ENCODE measurements at regions not wholly inside any gene's neighbourhood (a gene's known extent, or its start where the extent isn't known, plus 50 kb on each side); places are given as distances from the start of the nearest gene placed in this dataset.

GRCh38 chr19:32294871-32295438 is 50.5 kb upstream of the ZNF507 start:
- Histone ChIP-seq H3K4me1 (ENCODE audit: control insufficient read depth, insufficient read depth, low read length) (no peaks in the 10 kb centered on the region), H4K91ac (ENCODE audit: insufficient read depth, low read depth, low read length) (no peak overlapping the region), H3K56ac (ENCODE audit: extremely low read depth, insufficient read depth, low read length) (no peak overlapping the region), H3K18ac (ENCODE audit: low read depth, low read length) (no peak overlapping the region), H2BK15ac (ENCODE audit: low read depth, low read length) (no peak overlapping the region), H2AFZ (replicated peaks; ENCODE audit: low read length, poor library complexity) (no peak overlapping the region), H3K27ac (ENCODE audit: insufficient read depth, low read length) (no peak overlapping the region), H2AK9ac (replicated peaks; ENCODE audit: low read depth, low read length, poor library complexity) (no peak overlapping the region), H3K14ac (replicated peaks; ENCODE audit: low read depth, low read length) (no peak overlapping the region), H2BK120ac (ENCODE audit: low read depth, low read length) (no peak overlapping the region), H3K9me1 (ENCODE audit: insufficient read depth, low read length) (no peaks in the 10 kb centered on the region), H3K27me3 (ENCODE audit: control insufficient read depth, insufficient read depth, low read length) (no peaks in the 10 kb centered on the region; the same call in 1 of the 2 replicates), H4K20me1 (ENCODE audit: insufficient read depth, low read length) (no peaks in the 10 kb centered on the region), H3K23ac (ENCODE audit: low read depth, low read length) (no peak overlapping the region), H3K4ac (ENCODE audit: low read depth, low read length) (no peak overlapping the region), H3K9ac (ENCODE audit: low read depth, low read length) (no peak overlapping the region), H3K4me3 (ENCODE audit: insufficient read depth, low read depth, low read length) (no peak overlapping the region), H3K9me3 (ENCODE audit: control insufficient read depth, insufficient read depth, low read length) (no peaks in the 10 kb centered on the region), H3K79me1 (ENCODE audit: low read depth in 1 of 2, low read length in 2 of 2) (no peaks in the 10 kb centered on the region), H2BK5ac (ENCODE audit: low read depth, low read length, poor library complexity, severe bottlenecking) (no peak overlapping the region), H3K4me2 (ENCODE audit: low read depth, low read length) (no peak overlapping the region), H4K5ac (ENCODE audit: low read depth, low read length) (no peak overlapping the region), H2BK20ac (ENCODE audit: low read depth, low read length) (no peak overlapping the region), H3K36me3 (ENCODE audit: control insufficient read depth, insufficient read depth, low read length) (no peaks in the 10 kb centered on the region), H4K8ac (ENCODE audit: low read depth in 2 of 2, low read length in 2 of 2) (no peak overlapping the region), H2AK5ac (ENCODE audit: low read depth, low read length) (no peak overlapping the region)
- POLR2A ChIA-PET (ENCODE audit: unreplicated experiment): no interaction called here
- no peak for ATAC-seq (ENCODE audit: low read depth)
- no CpG with 5 or more reads among the region's 6 CpGs for WGBS, 2 experiments (ENCODE audit: extremely low coverage in 2 of 2, insufficient read length in 1 of 2)
- in situ Hi-C loops (cut with MboI; ENCODE audit: low sequenced_read_pairs) (no loop called here), dilution Hi-C loops (cut with HindIII; ENCODE audit: low sequenced_read_pairs, unreplicated experiment) (no loop called here), intact Hi-C loops (cut with micrococcal nuclease) (no loop called here)
- no peak for TF ChIP-seq RFX5 (IDR thresholded peaks at IDR 0.05; ENCODE audit: low read depth, low read length)
- TF ChIP-seq MAZ (IDR thresholded peaks at IDR 0.05; ENCODE audit: borderline replicate concordance, low read depth, low read length): no peak
- TF ChIP-seq FOS (IDR thresholded peaks at IDR 0.05; ENCODE audit: low read depth, low read length): no peak
- no peak for TF ChIP-seq RCOR1 (IDR thresholded peaks at IDR 0.05; ENCODE audit: insufficient replicate concordance, low read length)
- TF ChIP-seq POLR2A (IDR thresholded peaks at IDR 0.05; ENCODE audit: low read depth, low read length): no peak
- TF ChIP-seq, protein P1, sequence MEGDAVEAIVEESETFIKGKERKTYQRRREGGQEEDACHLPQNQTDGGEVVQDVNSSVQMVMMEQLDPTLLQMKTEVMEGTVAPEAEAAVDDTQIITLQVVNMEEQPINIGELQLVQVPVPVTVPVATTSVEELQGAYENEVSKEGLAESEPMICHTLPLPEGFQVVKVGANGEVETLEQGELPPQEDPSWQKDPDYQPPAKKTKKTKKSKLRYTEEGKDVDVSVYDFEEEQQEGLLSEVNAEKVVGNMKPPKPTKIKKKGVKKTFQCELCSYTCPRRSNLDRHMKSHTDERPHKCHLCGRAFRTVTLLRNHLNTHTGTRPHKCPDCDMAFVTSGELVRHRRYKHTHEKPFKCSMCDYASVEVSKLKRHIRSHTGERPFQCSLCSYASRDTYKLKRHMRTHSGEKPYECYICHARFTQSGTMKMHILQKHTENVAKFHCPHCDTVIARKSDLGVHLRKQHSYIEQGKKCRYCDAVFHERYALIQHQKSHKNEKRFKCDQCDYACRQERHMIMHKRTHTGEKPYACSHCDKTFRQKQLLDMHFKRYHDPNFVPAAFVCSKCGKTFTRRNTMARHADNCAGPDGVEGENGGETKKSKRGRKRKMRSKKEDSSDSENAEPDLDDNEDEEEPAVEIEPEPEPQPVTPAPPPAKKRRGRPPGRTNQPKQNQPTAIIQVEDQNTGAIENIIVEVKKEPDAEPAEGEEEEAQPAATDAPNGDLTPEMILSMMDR (conservative IDR thresholded peaks at IDR 0.05; ENCODE audit: low read depth, low read length): no peak
- no peak for TF ChIP-seq RAD21 (IDR thresholded peaks at IDR 0.05; ENCODE audit: low read length)
- TF ChIP-seq USF2 (IDR thresholded peaks at IDR 0.05; ENCODE audit: low read depth, low read length): no peak
- TF ChIP-seq CEBPB (IDR thresholded peaks at IDR 0.05; ENCODE audit: low read depth, low read length): no peak
- TF ChIP-seq CHD1 (IDR thresholded peaks at IDR 0.05; ENCODE audit: low read depth, low read length): no peak
- no peak for TF ChIP-seq MXI1 (IDR thresholded peaks at IDR 0.05; ENCODE audit: borderline replicate concordance, low read depth, low read length)
- no peak for TF ChIP-seq BHLHE40 (IDR thresholded peaks at IDR 0.05; ENCODE audit: low read depth, low read length)
- TF ChIP-seq ELK1 (IDR thresholded peaks at IDR 0.05; ENCODE audit: borderline replicate concordance, low read depth, low read length): no peak
- no peak for TF ChIP-seq SMC3 (IDR thresholded peaks at IDR 0.05; ENCODE audit: low read depth, low read length)
- TF ChIP-seq NFE2L2 (IDR thresholded peaks at IDR 0.05; ENCODE audit: low read depth, low read length): no peak
- TF ChIP-seq MAFK (IDR thresholded peaks at IDR 0.05; ENCODE audit: low read depth, low read length): no peak
- no TSS peak for BruUV-seq (replicated peaks)
- CTCF ChIA-PET: no interaction called here
- DNase-seq: no peak

Measured in IMR-90 (cell line).